Upper lobe of left lung (tissue), 4 donors: ENCODE measurements at regions not wholly inside any gene's neighbourhood (a gene's known extent, or its start where the extent isn't known, plus 50 kb on each side); places are given as distances from the start of the nearest gene placed in this dataset.

ENCODE experiments used
- CTCF ChIP-seq, 6 experiments: fragments of 450-650 bp in 4 of 6; fragments of 200-600 bp in 2 of 6; sonication (generic) in 2 of 6; IDR thresholded peaks; one replicate each; pipeline ENCODE4 v1.5.1; 2016 to 2019; ENCODE audit warnings: antibody characterized with exemption in 6 of 6
- EP300 ChIP-seq, 4 donors: sonication (generic); formaldehyde crosslinking; IDR thresholded peaks; one replicate each; pipeline ENCODE4 v1.5.1; 2017; ENCODE audit warnings: antibody characterized with exemption in 4 of 4, control low read depth in 2 of 4
- POLR2A ChIP-seq, 4 donors: fragments of 450-650 bp; IDR thresholded peaks; one replicate each; pipeline ENCODE4 v1.5.1; 2016 to 2017; ENCODE audit warnings: antibody characterized with exemption in 4 of 4, mild to moderate bottlenecking in 2 of 4

- TF ChIP-seq CTCF (IDR thresholded peaks at IDR 0.05): no peak
- TF ChIP-seq POLR2A (IDR thresholded peaks at IDR 0.05): no peak
- TF ChIP-seq EP300 (IDR thresholded peaks at IDR 0.05): no peak
Observed at GRCh38 chr1:233794863-233795262, 109.6 kb upstream of the SLC35F3 start.
